Fibroblast of the conjunctiva (primary cell): ENCODE measurements at regions not wholly inside any gene's neighbourhood (a gene's known extent, or its start where the extent isn't known, plus 50 kb on each side); places are given as distances from the start of the nearest gene placed in this dataset.
"Not testable (repeated sequence)": the region's sequence is repeated elsewhere in the genome, so short reads cannot be mapped to it uniquely, and the experiment has no call there.

Experiments used
- DNase-seq: peaks from one replicate; pipeline ENCODE4 v3.0.0-alpha.2; 2010; ENCODE audit warnings: low read depth

GRCh38 chr1:232134365-232134764, 495.6 kb downstream of the SIPA1L2 start:
- no peak for DNase-seq

DNA sequence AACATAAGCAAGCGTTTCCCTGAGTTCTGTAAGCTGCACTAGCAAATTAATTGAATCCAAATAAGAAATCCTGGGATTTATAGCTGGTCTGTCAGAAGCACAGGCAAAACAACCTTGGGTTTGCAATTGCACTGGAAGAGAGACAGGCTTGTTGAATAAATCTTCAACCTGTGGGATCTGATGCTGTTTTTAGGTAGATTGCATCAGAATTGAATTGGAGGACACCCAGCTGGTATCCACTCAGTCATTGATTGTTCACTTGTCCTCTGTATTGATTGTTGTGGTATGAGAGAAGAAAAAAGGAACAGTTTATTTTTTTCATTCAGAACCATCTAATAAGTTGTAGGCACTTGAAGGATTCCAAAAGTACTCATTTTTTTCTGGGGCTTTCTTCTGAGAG, 497.4 kb downstream of the SIPA1L2 start:
- DNase-seq, result no peak

GRCh38 chr1:232131715-232132391, 498.1 kb downstream of the SIPA1L2 start:
- DNase-seq, result no peak

- no peak for DNase-seq
These were observed 499.0 kb downstream of the SIPA1L2 start for GRCh38 chr1:232130815-232131480.

GRCh38 chr1:232127190-232127589, 500.6 kb downstream of the DISC1 start:
- no peak for DNase-seq

DNA sequence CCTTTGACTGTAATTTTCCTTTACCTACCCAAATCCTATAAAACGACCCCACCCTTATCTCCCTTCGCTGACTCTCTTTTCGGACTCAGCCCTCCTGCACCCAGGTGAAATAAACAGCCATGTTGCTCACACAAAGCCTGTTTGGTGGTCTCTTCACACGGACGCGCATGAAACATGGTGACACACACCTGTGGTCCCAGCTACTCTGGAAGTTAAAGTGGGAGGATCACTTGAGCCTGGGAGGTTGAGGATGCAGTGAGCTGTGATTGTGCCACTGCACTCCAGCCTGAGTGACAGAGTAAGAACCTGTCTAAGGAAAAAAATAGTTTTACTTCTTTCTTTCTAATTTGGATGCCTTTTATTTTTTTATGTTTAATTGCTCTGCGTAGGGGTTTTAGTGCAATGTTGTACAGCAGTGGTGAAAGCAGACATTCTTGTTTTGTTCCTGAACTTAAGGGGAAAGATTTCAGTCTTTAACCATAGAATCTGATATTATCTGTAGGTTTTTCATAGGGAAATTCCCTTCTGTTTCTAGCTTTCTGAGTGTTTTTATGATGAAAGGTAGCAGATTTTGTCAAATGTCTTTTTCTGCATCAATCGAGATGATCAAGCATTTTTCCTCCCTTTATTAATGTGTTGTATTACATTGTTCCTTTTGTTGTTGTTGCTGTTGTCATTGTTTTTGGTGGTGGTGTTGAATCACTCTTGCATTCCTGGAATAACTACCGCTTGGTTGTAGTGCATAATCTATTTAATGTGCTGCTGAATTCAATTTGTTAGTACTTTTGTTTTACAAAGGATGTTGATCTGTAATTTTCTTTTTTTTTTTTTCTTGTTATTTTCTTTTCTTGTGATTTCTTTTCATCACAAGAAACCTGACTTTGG, 497.4 kb downstream of the DISC1 start:
- DNase-seq, result no peak

DNA sequence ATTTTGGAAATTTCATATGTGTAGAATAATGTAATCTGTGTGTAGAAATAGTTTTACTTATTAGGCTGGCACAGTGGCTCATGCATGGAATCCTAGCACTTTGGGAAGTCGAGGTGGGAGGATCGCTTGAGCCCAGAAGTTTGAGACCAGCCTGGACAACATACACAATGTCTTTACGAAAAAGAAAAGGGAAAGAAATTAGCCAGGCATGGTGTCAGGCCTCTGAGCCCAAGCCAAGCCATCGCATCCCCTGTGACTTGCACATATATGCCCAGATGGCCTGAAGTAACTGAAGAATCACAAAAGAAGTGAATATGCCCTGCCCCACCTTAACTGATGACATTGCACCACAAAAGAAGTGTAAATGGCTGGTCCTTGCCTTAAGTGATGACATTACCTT, 491.3 kb downstream of the DISC1 start:
- DNase-seq, result not testable (repeated sequence)

DNA sequence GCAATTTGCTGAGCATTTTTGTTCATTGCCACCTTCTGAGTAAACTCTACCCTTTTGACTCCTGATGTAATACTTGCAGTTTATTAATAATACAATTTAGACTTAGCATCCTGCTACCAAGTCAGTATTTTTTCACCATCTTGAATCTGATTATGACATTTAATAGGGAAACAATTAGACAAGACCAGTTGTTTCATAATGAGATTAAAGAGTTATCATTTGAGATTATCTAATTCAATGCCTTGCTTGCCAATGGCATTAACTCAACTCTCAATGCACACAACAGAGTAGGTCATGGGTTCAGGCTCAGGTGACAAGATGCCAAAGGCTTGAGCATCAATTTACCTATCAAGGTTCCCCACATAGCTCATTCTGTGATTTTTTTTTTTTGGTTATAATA, 488.4 kb downstream of the DISC1 start:
- no peak for DNase-seq

- DNase-seq, result no peak
These were observed 485.5 kb downstream of the DISC1 start for GRCh38 chr1:232112076-232112475.

DNA sequence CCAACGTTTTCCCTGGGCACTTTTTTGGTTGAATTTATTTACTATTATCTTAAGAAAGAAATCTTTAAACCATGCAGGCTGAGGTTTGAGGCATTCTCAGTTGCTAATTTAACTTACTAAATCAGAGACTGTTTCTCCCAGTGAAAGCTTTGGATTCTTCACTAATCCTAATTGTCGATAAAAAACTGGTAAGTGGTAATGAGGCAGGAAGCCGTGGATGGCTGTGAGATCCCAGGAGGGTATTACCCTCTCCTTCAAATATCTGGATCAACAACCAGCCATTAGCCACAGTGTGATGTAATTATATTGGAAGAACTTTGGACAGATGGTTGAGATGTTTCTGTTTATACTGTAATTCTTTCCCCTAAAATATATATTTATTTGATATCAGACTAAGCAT, 485.0 kb downstream of the DISC1 start:
- DNase-seq, result no peak

GRCh38 chr1:232110281-232111090, 483.9 kb downstream of the DISC1 start:
- DNase-seq, result peak; percentile 60

- no peak for DNase-seq
These were observed 482.8 kb downstream of the DISC1 start for GRCh38 chr1:232109391-232109790.

GRCh38 chr1:232108598-232108997, 482.0 kb downstream of the DISC1 start:
- DNase-seq, result no peak

DNA sequence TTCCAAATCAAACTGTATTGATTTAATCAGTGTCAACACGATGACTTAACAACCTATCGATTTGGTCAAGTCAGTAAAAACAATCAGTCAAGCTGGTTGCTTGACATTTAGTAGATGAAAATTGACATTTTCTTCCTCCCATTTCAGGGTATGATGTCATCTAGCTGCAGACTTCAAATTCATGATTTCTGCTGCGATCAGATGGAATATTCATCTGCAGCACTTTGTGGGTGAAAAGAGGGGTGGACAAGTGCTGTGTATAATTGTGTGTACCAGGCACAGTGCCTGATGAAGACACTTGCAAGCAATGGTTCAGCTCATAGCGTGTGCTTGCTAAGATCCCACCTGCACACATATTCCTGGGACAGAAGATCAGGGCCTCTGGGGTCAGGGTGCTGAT, 479.8 kb downstream of the DISC1 start:
- no peak for DNase-seq

GRCh38 chr1:232105561-232105960, 479.0 kb downstream of the DISC1 start:
- no peak for DNase-seq

DNA sequence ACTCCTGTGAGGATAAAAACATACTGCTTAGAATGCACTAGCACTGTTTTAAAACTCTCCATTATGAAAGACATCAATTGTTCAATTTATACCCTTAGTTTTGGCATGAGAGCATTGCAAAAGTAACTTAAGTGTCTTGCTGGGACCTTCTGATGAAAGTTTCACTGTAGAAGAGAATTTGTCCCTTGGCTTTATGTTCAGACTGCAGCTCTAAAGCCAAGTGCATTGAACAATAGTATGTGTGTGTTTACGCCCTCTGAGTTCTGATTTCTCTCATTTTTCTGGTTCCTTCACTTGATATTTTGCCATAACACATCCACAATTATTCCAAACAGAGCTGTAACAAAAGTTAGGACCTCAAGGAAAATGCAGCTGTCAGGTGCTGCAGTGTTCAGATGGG, 474.6 kb downstream of the DISC1 start:
- no peak for DNase-seq

GRCh38 chr1:232096751-232097150, 470.2 kb downstream of the DISC1 start:
- no peak for DNase-seq
